MM.1S (cell line): ENCODE measurements at regions not wholly inside any gene's neighbourhood (a gene's known extent, or its start where the extent isn't known, plus 50 kb on each side); places are given as distances from the start of the nearest gene placed in this dataset.

Experiments used
- CTCF ChIP-seq: fragments of 300-600 bp; sonication (generic); IDR thresholded peaks from 2 replicates; pipeline ENCODE4 v1.5.1; 2016; ENCODE audit warnings: antibody characterized with exemption, low read length, mixed read lengths
- EZH2 ChIP-seq: fragments of 300-600 bp; sonication (generic); optimal IDR thresholded peaks from 2 replicates; pipeline ENCODE3; 2017; ENCODE audit warnings: low read depth, mild to moderate bottlenecking, antibody characterized with exemption, low read length, mixed read lengths
- EZH2phosphoT487 ChIP-seq: fragments of 300-600 bp; sonication (generic); IDR thresholded peaks from 2 replicates; pipeline ENCODE4 v1.6.1; 2018; ENCODE audit warnings: antibody characterized with exemption, low read length

- TF ChIP-seq CTCF: no peak
- no peak for TF ChIP-seq EZH2phosphoT487
- TF ChIP-seq EZH2: no peak
Measured at GRCh38 chr2:234580686-234581085, 83.8 kb upstream of the ARL4C start.
